ENCODE measurements at regions not wholly inside any gene's neighbourhood (a gene's known extent, or its start where the extent isn't known, plus 50 kb on each side); places are given as distances from the start of the nearest gene placed in this dataset.

DNA sequence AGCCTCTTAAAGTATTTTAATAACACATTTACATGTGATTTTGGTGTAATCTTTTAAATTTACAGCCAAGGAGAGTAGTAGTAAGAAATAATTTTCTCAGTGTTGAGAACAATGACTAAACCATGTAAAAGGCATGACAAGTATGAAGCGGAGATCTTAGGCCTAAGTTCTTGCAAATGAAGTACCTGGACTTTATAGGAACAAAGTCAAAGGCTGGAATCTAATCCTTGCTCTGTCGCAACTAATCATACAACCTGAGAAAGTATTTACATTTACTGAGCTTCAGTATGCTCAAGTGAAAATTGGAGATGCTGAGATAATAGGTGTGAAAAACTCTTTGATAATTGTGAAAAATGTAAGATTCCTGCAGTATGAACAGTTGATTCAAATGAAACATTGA lies 86.4 kb upstream of the VGLL3 start:
- DNase-seq, result no peak
- peaks cover 4% of the 10 kb centered on the region for H3K27me3 Mint-ChIP-seq (ENCODE audit: unreplicated experiment)
- TF ChIP-seq CTCF (IDR thresholded peaks at IDR 0.05; ENCODE audit: partially characterized antibody, unreplicated experiment), result no peak
- peaks cover 6% of the 10 kb centered on the region for H3K9me3 Mint-ChIP-seq (ENCODE audit: unreplicated experiment)
- H3K36me3 Mint-ChIP-seq (ENCODE audit: unreplicated experiment), result no peaks in the 10 kb centered on the region
- H3K4me3 Mint-ChIP-seq (ENCODE audit: unreplicated experiment), result no peak overlapping the region
- H3K4me1 Mint-ChIP-seq (ENCODE audit: low read depth, unreplicated experiment), result peaks cover 19% of the 10 kb centered on the region
- no peak overlapping the region for H3K27ac Mint-ChIP-seq (ENCODE audit: unreplicated experiment)

DNA sequence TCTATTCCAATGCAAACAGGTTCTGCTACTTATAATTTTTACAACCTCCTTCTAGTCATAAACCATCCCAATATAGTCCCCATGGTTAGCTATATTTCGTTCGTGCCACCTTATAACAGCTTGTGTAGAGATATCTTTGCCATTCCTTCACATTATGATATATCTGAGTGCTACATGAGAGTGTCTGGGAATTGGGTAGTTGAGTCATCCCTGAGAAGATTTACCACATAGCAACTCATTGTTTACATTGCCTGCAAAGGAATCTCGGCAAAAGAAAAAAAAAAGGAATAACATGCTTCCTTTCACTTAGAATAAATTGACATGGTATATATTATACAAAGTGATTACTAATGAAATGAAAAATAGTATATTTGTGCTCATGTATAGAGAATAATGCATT lies 86.0 kb upstream of the VGLL3 start:
- no peak overlapping the region for H3K27ac Mint-ChIP-seq (ENCODE audit: unreplicated experiment)
- peaks cover 6% of the 10 kb centered on the region for H3K9me3 Mint-ChIP-seq (ENCODE audit: unreplicated experiment)
- peaks cover 20% of the 10 kb centered on the region for H3K4me1 Mint-ChIP-seq (ENCODE audit: low read depth, unreplicated experiment)
- H3K4me3 Mint-ChIP-seq (ENCODE audit: unreplicated experiment), result no peak overlapping the region
- H3K36me3 Mint-ChIP-seq (ENCODE audit: unreplicated experiment), result no peaks in the 10 kb centered on the region
- no peak for TF ChIP-seq CTCF (IDR thresholded peaks at IDR 0.05; ENCODE audit: partially characterized antibody, unreplicated experiment)
- no peak for DNase-seq
- H3K27me3 Mint-ChIP-seq (ENCODE audit: unreplicated experiment), result peaks cover 4% of the 10 kb centered on the region

DNA sequence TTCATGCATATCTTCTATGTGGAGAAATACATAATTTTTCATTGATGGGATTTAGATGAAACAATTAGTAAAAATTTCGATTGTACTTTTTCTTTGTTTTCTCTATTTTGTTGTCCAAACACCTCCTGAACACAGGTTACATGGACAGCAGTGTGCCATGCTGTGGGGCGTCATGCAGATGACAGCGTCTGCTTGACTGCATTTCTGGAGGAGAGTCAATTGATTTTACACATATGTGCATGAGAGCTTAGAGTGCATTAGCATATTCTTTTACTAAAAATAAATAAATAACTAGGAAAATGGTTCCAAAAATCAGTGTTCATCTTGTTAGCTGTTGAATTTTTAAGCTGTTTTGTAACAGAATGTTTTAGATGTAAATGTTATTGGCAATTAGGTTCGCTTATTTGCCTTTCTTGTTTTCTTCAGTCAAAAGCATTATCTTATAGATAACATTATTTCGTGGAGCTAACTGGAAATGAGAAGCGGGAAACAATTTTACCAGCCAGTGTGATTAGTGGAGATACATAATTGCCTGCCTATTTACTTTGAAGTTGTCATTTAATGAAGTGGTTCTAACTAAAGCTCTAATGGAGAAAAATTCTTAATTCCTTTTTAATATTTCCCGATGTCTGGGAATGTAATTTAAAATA lies 82.7 kb upstream of the VGLL3 start:
- Mint-ChIP-seq H3K9me3 (ENCODE audit: unreplicated experiment) (peaks cover 6% of the 10 kb centered on the region), H3K4me3 (ENCODE audit: unreplicated experiment) (no peak overlapping the region), H3K36me3 (ENCODE audit: unreplicated experiment) (no peaks in the 10 kb centered on the region), H3K27me3 (ENCODE audit: unreplicated experiment) (peaks cover 4% of the 10 kb centered on the region), H3K4me1 (ENCODE audit: low read depth, unreplicated experiment) (peaks cover 30% of the 10 kb centered on the region), H3K27ac (ENCODE audit: unreplicated experiment) (peak overlapping the region; percentile 94)
- TF ChIP-seq CTCF (IDR thresholded peaks at IDR 0.05; ENCODE audit: partially characterized antibody, unreplicated experiment), result no peak
- peak; percentile 54 for DNase-seq

GRCh38 chr3:87072446-87072845 lies 81.5 kb upstream of the VGLL3 start:
- Mint-ChIP-seq H3K36me3 (ENCODE audit: unreplicated experiment) (no peaks in the 10 kb centered on the region), H3K27ac (ENCODE audit: unreplicated experiment) (no peak overlapping the region), H3K4me3 (ENCODE audit: unreplicated experiment) (no peak overlapping the region), H3K4me1 (ENCODE audit: low read depth, unreplicated experiment) (peaks cover 30% of the 10 kb centered on the region), H3K9me3 (ENCODE audit: unreplicated experiment) (peaks cover 6% of the 10 kb centered on the region), H3K27me3 (ENCODE audit: unreplicated experiment) (peaks cover 2% of the 10 kb centered on the region)
- DNase-seq, result no peak
- TF ChIP-seq CTCF (IDR thresholded peaks at IDR 0.05; ENCODE audit: partially characterized antibody, unreplicated experiment), result no peak

- no peak for DNase-seq
- Mint-ChIP-seq H3K9me3 (ENCODE audit: unreplicated experiment) (peaks cover 6% of the 10 kb centered on the region), H3K4me1 (ENCODE audit: low read depth, unreplicated experiment) (peaks cover 27% of the 10 kb centered on the region), H3K27me3 (ENCODE audit: unreplicated experiment) (peaks cover 2% of the 10 kb centered on the region), H3K36me3 (ENCODE audit: unreplicated experiment) (no peaks in the 10 kb centered on the region), H3K27ac (ENCODE audit: unreplicated experiment) (no peak overlapping the region), H3K4me3 (ENCODE audit: unreplicated experiment) (no peak overlapping the region)
- TF ChIP-seq CTCF (IDR thresholded peaks at IDR 0.05; ENCODE audit: partially characterized antibody, unreplicated experiment), result no peak
These were observed 79.0 kb upstream of the VGLL3 start for GRCh38 chr3:87069971-87070370.
